NOMO-1 (cell line): ENCODE measurements at regions not wholly inside any gene's neighbourhood (a gene's known extent, or its start where the extent isn't known, plus 50 kb on each side); places are given as distances from the start of the nearest gene placed in this dataset.
A peak's percentile ranks its signal among the peaks of the same experiment; 100 is the strongest.

Experiments used
- DNase-seq, 2 experiments: peaks; one replicate each; lab custom pipeline; 2025; ENCODE audit not compliant: unreplicated experiment in 2 of 2; lab: John Stamatoyannopoulos, UW

DNA sequence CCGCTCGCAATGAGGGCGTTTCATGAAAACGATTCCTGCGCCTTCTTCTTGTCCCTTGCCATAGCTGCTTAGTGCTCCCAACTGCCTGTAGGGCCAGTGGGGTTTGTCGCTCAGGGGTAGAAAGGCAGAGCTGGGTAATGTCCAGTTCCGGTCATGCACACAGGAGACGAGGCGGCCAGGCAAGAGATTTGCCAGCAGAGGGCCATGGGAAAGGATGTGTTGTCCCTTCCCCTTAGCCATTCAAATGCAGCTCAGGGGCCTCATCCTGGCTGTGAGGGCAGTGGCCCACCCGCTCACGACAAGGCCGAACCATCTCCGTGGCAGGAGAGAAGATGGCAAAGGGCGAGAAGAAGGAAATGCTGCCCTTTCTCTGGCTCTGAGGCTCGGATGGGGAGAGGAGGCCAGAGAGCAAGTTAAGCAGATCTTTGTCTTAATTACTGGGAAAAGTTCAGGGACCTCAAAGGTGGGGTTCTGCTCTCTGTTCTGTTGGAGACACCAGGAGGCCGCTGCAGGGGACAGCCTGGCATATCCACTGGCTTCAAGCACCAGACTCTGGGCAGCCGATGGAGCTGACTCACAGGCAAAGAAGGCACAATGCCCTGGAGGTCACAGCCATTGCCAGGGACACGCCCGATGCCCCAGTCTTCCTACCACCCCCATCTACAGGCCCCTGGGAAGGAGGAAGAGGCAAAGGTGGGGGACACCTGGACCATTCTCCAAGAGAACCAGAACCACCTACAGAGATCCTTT, 534.8 kb upstream of the MGMT start:
- no peak for DNase-seq

DNA sequence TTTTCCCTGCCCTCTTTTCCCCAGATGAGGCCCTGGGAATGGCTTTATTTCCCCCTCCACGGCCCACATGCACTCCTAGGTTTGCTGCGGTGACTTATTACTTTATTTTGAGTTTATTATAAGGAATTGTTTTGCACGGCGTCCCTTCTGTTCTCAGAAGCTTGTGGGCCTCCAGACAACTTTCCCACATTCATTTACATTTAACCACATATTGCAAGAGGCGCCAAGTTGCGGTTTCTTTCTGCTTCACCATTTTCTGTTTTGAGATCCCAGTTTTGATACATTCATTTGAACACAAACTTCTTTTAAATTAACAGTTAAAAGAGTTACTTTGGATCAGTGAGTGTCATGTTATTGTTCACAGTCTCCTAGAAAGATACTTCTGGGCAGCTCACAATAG, 532.5 kb upstream of the MGMT start:
- DNase-seq: peak in 1 of 2 experiments; percentile 1

DNA sequence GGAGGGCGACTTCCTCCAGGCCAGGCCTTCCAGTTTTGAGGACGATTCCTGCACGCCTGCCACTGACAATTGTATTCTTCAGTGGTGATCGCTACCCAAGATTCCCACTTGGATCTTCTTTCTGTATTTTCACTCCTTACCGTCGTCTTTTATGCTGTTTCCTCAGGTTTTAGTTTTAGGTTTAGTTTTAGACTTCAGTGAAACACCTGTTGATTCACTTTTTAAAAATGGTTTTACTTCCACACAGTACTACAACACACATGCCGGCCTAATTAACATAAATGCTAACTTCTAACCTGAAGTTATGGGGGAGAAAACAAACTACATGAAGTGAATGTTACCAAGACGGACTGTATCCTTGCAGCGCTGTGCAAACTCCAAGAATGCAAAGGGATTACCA, 530.6 kb upstream of the MGMT start:
- DNase-seq: no peak

DNA sequence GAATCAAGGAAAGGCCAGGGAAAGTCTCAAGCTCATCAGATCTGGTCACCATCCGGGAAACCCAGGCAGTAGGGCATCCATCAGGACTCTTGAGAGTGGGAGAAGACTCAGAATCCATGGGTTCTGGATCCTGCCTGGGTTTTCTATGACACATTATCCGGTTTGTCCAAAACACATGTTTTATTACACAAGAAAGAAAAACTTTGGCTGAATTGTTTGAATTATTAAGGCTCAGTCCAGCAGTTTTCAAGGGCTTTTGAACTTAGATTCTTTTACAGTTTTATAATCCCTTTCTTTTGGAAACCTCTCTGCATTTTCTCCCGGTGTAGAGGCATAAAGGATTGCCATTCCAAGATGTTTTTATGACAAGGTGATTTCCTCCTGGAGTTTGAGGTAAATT, 528.5 kb upstream of the MGMT start:
- DNase-seq: no peak

DNA sequence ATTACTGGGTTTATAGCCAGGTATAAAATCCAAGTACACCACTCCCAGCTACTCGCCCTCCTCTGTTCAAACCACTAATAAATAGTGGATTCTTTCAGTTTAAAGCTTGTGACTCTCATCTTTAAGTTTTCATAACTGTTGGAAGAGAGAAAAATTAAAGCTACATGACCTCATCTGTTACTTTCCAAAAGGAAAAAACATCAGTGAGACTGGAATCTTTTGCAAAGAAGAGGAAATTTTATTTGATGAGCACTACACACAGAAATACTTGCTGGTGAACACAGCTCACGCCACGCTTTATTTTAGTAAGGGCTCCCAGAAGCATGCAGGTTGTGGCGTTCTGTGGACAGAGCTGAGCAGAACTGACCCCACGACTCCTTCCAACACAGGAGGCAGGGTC, 527.0 kb upstream of the MGMT start:
- DNase-seq: no peak

DNA sequence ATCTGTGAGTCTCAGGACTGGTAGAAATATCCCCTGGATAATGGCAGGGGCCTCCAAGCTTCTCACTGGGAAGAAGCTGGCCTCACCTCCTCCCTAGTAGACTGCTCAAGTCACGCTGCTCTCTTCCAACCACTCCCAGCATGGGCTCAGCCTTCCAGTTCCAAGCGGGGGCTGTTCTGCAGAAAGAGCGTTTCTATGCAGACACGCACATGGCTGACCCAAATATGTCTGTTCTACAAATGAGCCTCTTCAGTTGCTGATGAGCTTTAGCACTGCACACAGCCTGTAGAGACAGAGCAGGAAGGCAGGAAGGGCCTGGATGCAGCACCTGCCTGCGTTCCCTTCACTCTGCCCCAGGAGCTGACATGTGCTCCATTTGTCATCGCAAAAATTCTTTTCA, 523.9 kb upstream of the MGMT start:
- no peak for DNase-seq

DNA sequence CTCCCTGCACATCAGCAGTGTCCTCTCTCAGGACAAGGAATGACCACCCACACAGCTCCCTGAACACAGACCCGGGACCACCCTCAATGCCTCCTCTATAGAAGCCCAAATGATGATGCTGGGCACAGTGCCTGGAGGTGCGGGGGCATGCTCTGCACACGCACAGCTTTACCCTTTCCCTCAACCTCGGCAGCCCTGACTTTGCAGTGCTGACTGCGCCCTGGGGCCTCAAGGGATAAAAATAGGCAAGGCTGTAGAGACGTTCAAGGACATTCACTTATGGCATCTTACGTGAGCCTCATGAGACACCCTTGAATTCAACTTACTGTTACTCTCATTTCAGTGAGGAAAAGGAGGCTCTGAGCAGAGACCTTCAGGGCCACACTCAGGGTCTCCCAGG, 521.6 kb upstream of the MGMT start:
- no peak for DNase-seq

DNA sequence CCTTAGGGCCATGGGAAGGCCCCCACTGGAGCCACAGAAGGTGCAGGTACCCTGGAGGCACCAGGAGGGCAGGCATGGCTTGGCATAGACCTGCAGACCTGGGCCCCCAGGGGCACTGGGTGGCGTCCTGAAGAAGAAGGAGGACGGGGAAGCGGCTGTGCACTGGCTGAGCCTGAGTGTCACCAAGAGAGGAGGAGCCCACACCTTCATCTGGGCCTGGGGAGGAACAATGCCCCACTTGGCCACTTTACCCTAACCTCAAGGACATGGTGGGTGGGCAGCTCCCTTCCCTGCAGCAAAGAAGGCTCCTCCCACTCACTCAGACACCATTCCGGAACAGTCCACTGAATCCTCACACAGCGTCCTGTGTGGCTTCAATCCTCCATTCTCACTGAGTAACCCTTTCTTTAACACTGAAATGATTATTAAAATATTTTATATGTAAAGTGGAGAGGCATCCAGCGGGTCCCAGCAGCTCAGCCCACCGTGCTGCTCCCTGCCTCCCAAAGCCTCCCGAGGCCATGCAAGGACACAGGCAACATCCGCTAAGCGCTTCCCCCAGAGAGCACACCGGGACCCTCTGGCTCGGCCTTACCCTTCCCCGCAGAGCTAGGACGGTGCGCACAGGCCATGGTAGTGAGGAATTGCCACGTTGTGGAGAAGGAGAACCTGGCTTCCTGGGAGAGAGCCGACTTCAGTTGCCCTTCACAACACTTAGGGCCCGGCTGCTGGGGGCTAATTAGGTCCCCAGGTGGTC, 516.7 kb upstream of the MGMT start:
- no peak for DNase-seq

DNA sequence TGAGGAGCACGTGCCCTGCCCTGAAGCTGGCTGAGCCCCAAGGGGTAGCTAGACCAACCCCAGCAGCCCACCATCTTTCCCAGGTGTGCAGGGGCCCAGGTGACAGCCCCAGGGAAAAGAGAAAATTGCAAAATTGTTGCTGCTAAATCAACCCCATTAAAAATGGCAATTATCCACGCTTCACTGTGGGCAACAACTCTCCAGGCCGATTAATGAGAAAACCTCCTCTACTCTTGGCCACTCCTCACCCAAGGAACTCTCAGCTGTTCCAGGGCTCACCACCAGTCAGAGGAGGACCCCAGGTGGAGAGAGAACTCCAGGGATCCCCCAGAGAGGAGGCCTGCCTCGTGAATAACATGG, 516.1 kb upstream of the MGMT start:
- DNase-seq: no peak

DNA sequence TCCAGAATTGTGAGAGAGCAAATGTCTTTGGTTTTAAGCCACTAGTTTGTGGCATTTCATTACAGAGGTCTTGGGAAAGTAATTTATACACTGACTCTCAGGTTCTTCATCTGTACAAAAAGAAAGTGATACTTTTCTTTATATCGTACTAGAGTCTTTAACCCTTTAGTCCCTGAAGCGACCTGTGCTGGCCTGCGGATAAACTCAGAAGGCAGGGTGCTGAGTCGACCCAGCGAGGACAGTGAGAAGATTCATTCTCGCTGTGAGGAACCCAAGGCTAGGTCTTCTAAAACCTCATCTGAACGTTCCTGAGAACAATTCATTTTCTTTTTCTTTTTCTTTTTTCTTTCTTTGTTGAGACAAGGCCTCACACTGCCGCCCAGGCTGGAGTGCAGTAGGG, 514.2 kb upstream of the MGMT start:
- no peak for DNase-seq

DNA sequence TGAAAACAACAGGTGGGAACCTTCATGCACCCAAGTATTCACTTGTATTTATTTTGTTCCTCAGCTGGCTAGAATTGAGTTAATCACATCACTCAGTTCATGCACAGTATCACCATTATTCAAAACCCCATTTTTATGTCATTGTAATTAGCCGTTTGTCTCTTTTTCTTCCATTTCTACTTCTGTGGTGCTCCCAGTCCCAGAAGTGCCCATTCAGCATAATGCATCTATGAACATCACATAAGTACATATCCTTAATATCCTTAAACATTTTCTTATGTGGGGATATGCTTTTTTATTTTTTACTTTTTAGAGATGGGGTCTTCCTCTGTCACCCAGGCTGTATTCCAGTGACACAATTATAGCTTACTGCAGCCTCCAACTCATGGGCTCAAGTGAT, 510.9 kb upstream of the MGMT start:
- DNase-seq: no peak

DNA sequence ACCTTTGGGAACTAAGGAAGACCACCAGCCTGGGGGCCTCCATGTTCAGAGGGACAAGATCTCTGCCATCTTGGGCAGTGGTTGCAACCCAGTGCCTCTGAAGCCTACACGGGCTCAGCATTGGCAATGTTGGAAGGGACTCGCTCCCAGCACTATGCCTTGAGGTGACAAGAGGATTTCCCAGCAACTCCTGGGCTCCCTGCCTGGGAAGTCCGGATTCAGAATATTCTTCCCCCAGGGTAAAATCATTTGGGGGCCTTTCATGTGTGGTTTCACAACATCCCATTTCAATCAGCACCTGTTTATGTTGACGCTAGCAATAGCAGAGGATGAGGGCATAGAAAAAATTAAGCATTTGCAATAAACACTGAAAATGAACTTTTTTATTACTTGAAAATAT, 509.8 kb upstream of the MGMT start:
- DNase-seq: no peak

DNA sequence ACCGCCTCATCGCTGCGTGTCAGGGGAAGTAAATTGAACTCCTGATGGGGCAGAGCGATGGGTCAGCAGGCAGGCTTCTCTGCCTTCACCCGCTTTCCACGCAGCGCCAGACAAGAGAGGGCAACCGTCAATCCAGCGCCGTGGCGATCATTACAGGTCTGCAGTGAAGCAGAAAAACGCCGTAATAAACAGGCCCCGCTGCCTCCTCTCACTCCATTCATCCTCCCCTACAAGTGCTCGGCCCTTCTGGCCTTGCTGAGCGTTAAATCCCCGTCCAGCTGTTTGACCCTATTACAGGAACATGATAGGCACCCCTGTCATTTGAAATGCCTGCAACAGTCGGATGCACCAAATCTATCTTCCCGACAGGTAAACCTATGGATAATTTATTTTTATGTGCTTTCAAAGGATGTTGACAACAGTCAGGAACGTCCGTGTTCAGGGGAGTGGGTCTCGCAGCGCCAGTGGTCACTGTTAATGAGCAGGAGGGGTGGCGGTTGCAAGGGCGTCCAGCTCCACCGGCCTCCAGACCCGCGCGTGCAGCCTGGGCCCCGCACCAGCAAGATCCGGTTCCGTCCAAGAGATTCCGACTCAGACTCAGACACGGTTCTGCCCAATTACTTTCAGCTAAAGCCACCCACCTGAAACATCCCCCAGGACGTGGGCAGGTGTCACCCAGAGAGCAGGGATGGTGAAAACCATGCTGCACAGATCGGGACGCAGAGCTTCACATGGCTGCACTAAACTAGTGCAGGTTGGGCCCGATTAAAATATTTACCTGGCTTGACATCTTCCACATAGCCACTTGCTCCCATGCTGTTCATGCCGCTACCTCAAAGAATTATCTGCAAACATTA, 508.0 kb upstream of the MGMT start:
- no peak for DNase-seq

DNA sequence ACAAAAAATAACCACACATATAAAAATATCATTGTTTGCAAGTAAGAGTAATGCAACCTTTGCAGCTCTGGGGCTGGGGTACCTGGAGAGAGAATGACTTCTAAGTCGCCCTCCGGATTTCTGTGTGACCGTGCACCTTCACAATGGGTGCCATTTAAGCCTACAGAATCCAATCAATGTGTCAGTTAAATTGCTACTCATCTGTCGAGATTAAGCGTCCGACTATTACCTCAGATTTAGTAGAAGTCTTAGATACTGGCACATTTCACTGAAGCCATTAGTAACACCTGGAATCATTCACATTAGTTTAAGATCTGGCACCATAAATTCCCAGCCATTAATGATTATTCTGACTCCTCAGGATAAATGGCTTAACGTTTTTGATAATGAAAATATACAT, 507.3 kb upstream of the MGMT start:
- no peak for DNase-seq

DNA sequence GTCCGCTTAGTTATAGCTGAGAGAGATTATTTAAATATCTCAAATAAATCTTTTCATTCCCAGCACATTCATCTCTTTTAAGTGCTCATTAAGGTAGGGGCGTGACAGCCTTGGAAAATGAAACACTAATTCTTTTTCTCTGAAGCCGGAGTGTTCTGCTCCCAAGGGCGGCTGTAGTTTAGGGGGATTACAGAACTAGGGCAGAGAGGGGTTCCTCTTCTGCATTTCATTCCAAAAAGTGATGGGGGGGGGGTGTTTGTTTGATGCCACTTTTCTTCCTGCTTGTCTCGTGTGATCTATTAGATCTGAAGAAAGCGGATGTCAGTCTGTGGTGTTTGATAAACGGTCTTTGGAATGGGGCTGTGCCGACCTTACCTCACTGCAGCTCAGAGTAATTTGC, 506.5 kb upstream of the MGMT start:
- no peak for DNase-seq

DNA sequence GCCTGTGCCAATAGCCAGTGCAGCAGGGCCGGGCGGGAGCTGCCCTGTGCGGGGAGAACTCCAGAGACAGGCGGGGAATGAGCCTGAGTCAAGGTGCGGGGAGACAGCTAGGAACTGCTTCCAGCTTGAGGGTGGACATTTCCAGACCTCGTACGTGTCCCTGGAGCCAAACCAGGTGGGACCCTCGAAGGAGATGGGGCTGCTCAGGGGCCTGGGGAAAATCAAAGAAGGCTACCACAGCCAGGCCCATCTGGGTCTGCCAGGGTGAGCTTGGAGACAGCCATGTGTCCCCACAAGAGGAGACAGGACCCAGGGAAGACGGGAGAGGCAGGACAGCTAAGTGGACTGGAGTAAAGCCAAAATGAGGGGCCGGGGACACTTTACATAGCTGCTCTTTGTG, 504.9 kb upstream of the MGMT start:
- DNase-seq: no peak

DNA sequence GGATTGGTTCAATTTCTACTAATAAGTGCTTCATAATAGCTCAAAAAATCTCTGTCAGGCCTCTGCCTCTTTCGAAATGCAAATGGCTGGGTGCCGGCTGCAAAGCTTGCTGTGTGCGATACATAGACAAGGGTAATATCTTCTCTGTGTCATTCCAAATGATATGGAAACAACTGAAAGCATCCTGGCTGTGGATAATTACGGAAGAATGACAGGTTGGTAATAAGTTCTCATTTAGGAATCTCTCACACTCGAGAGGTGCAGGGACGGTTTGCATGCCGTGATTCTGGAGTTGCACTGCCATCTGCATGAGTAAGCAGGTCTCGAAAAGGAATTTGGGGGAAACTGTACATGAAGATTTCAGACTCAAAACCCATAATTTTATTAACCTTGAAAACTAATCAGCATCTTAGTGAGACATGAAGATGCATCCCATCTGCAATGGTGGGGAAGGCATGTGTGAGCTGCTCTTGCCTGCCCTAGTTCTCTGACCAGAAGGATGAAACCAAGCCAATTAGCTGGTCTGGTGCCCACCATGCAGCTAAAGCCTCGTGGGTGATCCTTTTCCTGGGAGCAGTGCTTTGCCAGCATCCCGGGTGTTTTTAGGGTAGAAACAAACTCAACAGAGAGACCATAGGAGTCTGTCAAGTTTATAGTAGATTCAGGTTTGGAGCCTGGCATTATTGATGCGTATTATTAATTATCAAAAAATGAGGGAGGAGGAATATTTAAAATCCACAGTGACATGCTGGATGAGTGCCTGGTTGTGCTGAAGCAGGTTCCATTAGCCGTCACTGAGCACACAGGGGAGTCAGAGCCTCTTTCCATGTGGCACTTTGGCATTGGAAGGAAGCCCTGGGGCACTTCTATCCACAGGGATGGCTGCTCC, 503.6 kb upstream of the MGMT start:
- no peak for DNase-seq

DNA sequence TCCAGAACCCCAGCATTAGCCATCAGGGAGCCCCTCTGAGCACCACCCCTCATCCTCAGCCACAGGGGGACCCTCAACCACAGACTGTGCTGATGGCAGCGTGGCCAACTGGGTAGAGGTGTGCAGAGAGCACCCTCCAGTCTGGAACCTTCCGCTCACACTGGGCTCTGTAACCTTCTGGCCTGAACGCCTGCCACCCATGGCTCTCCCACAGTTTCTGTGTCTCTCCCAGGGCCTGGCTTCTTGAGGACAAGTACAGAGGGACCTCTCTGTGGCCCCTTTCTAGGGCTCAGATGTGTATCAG, 503.0 kb upstream of the MGMT start:
- no peak for DNase-seq

DNA sequence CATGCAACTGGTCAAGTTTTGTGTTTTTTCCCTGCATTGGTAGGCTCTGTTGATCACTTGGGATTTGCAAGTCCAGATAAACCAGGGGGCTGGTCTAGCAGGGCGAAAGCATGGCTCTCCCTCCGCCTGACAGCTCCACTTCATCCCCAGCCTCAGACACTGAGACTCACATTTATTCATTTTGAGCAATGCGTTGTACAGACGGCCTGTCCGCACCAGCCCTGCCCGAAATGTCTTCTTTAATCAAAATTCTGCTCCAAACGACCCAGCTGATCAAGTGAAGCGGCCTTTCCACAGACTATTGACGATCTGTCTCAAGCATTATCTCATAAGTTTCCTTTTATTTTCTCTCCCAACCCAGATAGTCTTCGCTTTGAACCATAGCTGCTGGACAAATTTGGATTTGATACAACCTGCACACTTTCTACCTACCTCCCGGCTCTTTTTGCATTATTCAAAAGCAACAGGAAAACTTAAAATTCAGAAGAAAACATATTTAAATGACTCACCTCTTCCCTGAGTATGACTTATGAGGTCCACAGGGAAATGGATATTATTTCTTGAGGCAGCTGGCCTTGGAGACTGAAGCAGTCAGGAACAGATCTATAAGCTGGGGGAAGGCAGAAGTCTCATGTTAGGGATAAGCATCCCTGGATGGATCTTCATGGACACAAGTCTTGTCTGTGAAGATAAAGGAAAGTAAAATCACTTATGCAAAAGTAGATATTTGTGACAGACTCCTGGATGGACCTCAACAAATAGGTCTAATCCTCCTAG, 498.9 kb upstream of the MGMT start:
- DNase-seq: no peak

DNA sequence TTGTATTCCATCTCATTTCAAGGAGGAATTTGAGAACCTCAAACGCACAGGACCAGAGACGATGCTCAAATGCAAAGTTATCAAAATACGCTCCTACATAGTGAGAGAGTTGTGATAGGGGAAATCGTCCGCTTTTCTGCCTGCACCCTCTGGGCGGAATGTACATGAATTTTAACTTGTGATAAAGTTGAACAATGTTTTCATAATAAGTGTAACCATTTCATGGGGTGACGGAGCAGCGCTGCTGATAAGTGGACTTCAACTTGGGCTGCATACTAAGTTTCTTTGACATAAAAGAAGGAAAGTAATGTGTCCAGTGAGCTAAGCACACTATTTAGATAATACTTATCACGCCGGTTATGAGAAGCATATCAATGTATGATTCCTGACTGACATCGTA, 497.5 kb upstream of the MGMT start:
- DNase-seq: no peak
